ENCODE measurements at regions not wholly inside any gene's neighbourhood (a gene's known extent, or its start where the extent isn't known, plus 50 kb on each side); places are given as distances from the start of the nearest gene placed in this dataset.
A peak's percentile ranks its signal among the peaks of the same experiment; 100 is the strongest.

GRCh38 chr9:84393266-84393950 is 52.9 kb upstream of the SLC28A3 start:
- DNase-seq (ENCODE audit: low spot score): no peak

- DNase-seq (ENCODE audit: low spot score): no peak
Measured at GRCh38 chr9:84394036-84394435, 53.5 kb upstream of the SLC28A3 start.

GRCh38 chr9:84397151-84397728 is 56.7 kb upstream of the SLC28A3 start:
- peak; percentile 60 for DNase-seq (ENCODE audit: low spot score)

- DNase-seq (ENCODE audit: low spot score): no peak
Measured at GRCh38 chr9:84397822-84398221, 57.3 kb upstream of the SLC28A3 start.

- no peak for DNase-seq (ENCODE audit: low spot score)
Measured at GRCh38 chr9:84402517-84402916, 62.0 kb upstream of the SLC28A3 start.

- DNase-seq (ENCODE audit: low spot score): no peak
Measured at GRCh38 chr9:84403288-84403687, 62.7 kb upstream of the SLC28A3 start.

GRCh38 chr9:84404095-84404686 is 63.6 kb upstream of the SLC28A3 start:
- DNase-seq (ENCODE audit: low spot score): no peak

- no peak for DNase-seq (ENCODE audit: low spot score)
Measured at GRCh38 chr9:84405667-84406066, 65.1 kb upstream of the SLC28A3 start.

GRCh38 chr9:84408416-84408815 is 67.9 kb upstream of the SLC28A3 start:
- DNase-seq (ENCODE audit: low spot score): no peak

- no peak for DNase-seq (ENCODE audit: low spot score)
Measured at GRCh38 chr9:84411683-84412267, 71.2 kb upstream of the SLC28A3 start.

GRCh38 chr9:84412654-84413053 is 72.1 kb upstream of the SLC28A3 start:
- DNase-seq (ENCODE audit: low spot score): no peak

- DNase-seq (ENCODE audit: low spot score): no peak
Measured at GRCh38 chr9:84413301-84413700, 72.7 kb upstream of the SLC28A3 start.

GRCh38 chr9:84419031-84419602 is 78.6 kb upstream of the SLC28A3 start:
- no peak for DNase-seq (ENCODE audit: low spot score)

GRCh38 chr9:84424931-84425330 is 84.4 kb upstream of the SLC28A3 start:
- DNase-seq (ENCODE audit: low spot score): no peak

- DNase-seq (ENCODE audit: low spot score): no peak
Measured at GRCh38 chr9:84432746-84433145, 92.2 kb upstream of the SLC28A3 start.

GRCh38 chr9:84435902-84436301 is 95.3 kb upstream of the SLC28A3 start:
- no peak for DNase-seq (ENCODE audit: low spot score)

GRCh38 chr9:84436386-84437109 is 96.0 kb upstream of the SLC28A3 start:
- no peak for DNase-seq (ENCODE audit: low spot score)

GRCh38 chr9:84438391-84438790 is 97.8 kb upstream of the SLC28A3 start:
- DNase-seq (ENCODE audit: low spot score): no peak

GRCh38 chr9:84439250-84439649 is 98.7 kb upstream of the SLC28A3 start:
- DNase-seq (ENCODE audit: low spot score): no peak

- DNase-seq (ENCODE audit: low spot score): no peak
Measured at GRCh38 chr9:84442712-84443111, 102.2 kb upstream of the SLC28A3 start.

GRCh38 chr9:84445737-84446136 is 105.2 kb upstream of the SLC28A3 start:
- DNase-seq (ENCODE audit: low spot score): no peak

GRCh38 chr9:84447305-84447704 is 106.7 kb upstream of the SLC28A3 start:
- DNase-seq (ENCODE audit: low spot score): no peak
